NCI-H2171 treated with DMSO at 0.1 percent for 48 hours (cell line): ENCODE measurements at regions not wholly inside any gene's neighbourhood (a gene's known extent, or its start where the extent isn't known, plus 50 kb on each side); places are given as distances from the start of the nearest gene placed in this dataset.

ENCODE experiments used
- DNase-seq: peaks from one replicate; lab custom pipeline; 2025; lab: John Stamatoyannopoulos, UW

- DNase-seq: peak; percentile 66
These were observed 832.5 kb downstream of the TBC1D22A start for GRCh38 chr22:47594836-47595521.

- no peak for DNase-seq
These were observed 831.5 kb downstream of the TBC1D22A start for GRCh38 chr22:47593911-47594311.

- DNase-seq: no peak
These were observed 830.8 kb downstream of the TBC1D22A start for GRCh38 chr22:47593291-47593690.

GRCh38 chr22:47592791-47593190 is 830.3 kb downstream of the TBC1D22A start:
- DNase-seq: no peak

- no peak for DNase-seq
These were observed 829.3 kb downstream of the TBC1D22A start for GRCh38 chr22:47591709-47592108.

GRCh38 chr22:47591016-47591415 is 828.6 kb downstream of the TBC1D22A start:
- no peak for DNase-seq

- no peak for DNase-seq
These were observed 827.1 kb downstream of the TBC1D22A start for GRCh38 chr22:47589271-47590250.

- no peak for DNase-seq
These were observed 826.1 kb downstream of the TBC1D22A start for GRCh38 chr22:47588578-47588960.

GRCh38 chr22:47587861-47588577 is 825.6 kb downstream of the TBC1D22A start:
- no peak for DNase-seq

- DNase-seq: no peak
These were observed 824.9 kb downstream of the TBC1D22A start for GRCh38 chr22:47587361-47587760.

- DNase-seq: no peak
These were observed 824.5 kb downstream of the TBC1D22A start for GRCh38 chr22:47586946-47587345.

- DNase-seq: peak; percentile 58
These were observed 823.6 kb downstream of the TBC1D22A start for GRCh38 chr22:47586038-47586437.

- no peak for DNase-seq
These were observed 821.6 kb downstream of the TBC1D22A start for GRCh38 chr22:47583959-47584562.

- DNase-seq: no peak
These were observed 819.6 kb downstream of the TBC1D22A start for GRCh38 chr22:47582067-47582466.

- DNase-seq: no peak
These were observed 817.7 kb downstream of the TBC1D22A start for GRCh38 chr22:47580121-47580520.

GRCh38 chr22:47576908-47577307 is 814.5 kb downstream of the TBC1D22A start:
- DNase-seq: no peak

- DNase-seq: no peak
These were observed 812.8 kb downstream of the TBC1D22A start for GRCh38 chr22:47575291-47575690.

- no peak for DNase-seq
These were observed 812.1 kb downstream of the TBC1D22A start for GRCh38 chr22:47574556-47574955.

- no peak for DNase-seq
These were observed 810.7 kb downstream of the TBC1D22A start for GRCh38 chr22:47573141-47573540.

- no peak for DNase-seq
These were observed 810.0 kb downstream of the TBC1D22A start for GRCh38 chr22:47572443-47572842.

- DNase-seq: no peak
These were observed 809.2 kb downstream of the TBC1D22A start for GRCh38 chr22:47571616-47572015.

GRCh38 chr22:47570851-47571250 is 808.4 kb downstream of the TBC1D22A start:
- no peak for DNase-seq
